ENCODE measurements at regions not wholly inside any gene's neighbourhood (a gene's known extent, or its start where the extent isn't known, plus 50 kb on each side); places are given as distances from the start of the nearest gene placed in this dataset.

DNA sequence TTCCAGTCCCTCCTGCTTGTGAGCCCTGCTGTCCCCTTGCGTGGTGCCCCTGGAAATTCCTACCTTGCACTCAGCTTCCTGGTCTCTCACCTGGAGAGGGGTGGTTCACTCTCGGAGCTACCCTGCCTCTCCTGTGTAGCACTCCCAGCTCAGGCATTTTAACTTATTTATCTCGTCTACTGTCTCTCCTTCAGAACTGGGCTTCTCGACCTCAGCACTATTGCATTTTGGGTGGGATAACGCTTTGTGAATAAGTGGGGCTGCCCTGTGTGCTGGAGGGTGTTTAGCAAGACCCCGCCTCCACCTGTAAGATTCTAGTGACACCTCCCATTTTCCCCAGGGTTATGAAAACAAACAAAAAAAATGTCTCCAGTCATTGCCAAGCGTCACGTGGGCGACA lies 56.0 kb upstream of the SORCS2 start:
- TF ChIP-seq, protein P1, sequence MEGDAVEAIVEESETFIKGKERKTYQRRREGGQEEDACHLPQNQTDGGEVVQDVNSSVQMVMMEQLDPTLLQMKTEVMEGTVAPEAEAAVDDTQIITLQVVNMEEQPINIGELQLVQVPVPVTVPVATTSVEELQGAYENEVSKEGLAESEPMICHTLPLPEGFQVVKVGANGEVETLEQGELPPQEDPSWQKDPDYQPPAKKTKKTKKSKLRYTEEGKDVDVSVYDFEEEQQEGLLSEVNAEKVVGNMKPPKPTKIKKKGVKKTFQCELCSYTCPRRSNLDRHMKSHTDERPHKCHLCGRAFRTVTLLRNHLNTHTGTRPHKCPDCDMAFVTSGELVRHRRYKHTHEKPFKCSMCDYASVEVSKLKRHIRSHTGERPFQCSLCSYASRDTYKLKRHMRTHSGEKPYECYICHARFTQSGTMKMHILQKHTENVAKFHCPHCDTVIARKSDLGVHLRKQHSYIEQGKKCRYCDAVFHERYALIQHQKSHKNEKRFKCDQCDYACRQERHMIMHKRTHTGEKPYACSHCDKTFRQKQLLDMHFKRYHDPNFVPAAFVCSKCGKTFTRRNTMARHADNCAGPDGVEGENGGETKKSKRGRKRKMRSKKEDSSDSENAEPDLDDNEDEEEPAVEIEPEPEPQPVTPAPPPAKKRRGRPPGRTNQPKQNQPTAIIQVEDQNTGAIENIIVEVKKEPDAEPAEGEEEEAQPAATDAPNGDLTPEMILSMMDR (IDR thresholded peaks at IDR 0.05) = no peak
- no peak for TF ChIP-seq EP300 (IDR thresholded peaks at IDR 0.05)
- no peak for TF ChIP-seq POLR2AphosphoS5 (IDR thresholded peaks at IDR 0.05)

All from gastroesophageal sphincter (tissue), 3 donors.